CD4-positive, alpha-beta T cell treated with Interleukin-2 at 100 ng/mL for 4 hours (primary cell): ENCODE measurements at regions not wholly inside any gene's neighbourhood (a gene's known extent, or its start where the extent isn't known, plus 50 kb on each side); places are given as distances from the start of the nearest gene placed in this dataset.
"Not testable (repeated sequence)": the region's sequence is repeated elsewhere in the genome, so short reads cannot be mapped to it uniquely, and the experiment has no call there.

ENCODE experiments used
- DNase-seq: peaks from one replicate; pipeline ENCODE4 v3.0.0-alpha.2; 2020; ENCODE audit warnings: low spot score

DNA sequence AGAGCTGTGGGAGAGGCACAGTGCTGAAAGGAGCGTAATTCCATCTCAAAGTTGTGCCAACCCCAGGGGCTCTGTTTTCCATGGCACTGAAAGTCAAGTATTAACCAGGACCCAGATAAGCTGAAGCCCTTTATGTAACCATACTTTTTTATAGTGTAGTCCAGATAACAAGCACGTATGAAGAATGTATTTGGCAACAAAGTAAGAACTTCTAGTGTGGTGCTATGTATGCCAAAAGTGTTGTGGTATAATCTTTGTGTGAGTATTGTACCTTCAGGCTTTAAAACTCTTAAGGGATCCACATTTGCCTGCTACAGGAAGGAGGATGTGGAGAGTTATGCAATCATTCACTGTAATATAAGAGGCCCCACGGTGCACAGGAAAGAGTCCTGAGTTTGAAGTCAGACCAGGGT, 129.4 kb downstream of the IBTK start:
- no peak for DNase-seq

DNA sequence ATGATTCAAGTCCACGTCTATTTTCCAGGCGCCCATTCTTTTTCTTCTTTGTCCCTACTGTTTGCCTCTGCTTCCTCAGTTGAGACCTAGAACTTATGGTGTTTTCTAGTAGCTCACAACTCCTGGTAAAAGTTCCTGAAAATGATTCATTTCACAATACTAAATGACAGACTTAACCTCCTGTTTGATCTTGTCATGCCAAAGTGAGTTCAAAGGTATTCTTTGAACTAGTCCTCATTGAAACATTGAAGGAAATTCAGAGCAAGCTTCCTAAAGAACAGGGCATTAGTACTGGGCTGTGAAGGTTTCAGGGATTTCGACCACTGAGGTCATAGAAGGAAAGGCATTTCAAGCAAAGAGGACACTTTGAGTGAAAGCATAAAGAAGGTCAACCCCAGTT, 132.8 kb downstream of the IBTK start:
- no peak for DNase-seq

DNA sequence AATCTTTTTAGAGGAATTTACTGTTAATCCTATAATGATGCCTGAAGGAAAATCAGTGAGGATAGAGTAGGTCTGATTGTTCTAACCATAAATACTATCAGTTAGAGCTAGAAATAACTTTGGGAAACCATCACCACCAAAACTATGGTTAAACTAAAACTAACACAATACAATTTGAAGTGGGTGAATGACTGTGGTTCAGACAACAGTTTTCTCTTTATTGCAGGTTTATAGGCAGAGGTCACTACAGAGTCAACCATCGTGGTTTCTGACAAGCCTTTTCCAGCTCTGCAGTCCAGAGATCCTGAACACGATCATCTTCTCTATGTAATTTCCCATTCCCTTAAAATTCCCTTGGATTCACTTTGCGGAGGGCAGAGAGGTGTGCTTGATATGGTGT, 134.3 kb downstream of the IBTK start:
- no peak for DNase-seq

DNA sequence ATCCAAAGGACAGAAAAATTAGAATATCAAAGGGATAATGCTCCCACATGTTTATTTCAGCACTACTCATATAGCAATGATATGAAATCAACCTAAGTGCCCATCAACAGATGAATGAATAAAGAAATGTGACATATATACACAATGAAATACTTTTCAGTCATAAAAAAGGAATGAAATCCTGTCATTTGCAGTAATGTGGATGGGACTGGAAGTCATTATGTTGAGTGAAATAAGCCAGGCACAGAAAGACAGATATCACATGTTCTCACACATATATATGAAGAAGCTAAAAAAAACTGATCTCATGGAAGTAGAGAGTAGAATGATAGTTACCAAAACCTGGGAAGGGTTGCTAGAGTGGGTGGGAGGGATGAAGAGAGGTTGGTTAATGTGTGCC, 135.7 kb downstream of the IBTK start:
- no peak for DNase-seq

DNA sequence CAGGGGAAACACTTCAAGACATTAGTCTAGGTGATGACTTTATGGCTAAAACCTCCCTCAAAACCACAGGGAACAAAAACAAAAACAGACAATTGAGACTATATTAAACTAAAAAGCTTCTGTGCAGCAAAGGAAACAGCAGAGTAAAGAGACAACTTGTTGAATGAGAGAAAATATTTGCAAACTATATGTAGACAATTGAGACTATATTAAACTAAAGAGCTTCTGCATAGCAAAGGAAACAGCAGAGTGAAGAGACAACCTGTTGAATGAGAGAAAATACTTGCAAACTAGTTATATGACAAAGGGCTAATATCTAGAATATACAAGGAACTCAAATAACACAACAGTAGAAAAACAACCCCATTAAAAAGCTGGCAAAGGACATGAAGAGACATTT, 136.4 kb downstream of the IBTK start:
- DNase-seq = no peak

DNA sequence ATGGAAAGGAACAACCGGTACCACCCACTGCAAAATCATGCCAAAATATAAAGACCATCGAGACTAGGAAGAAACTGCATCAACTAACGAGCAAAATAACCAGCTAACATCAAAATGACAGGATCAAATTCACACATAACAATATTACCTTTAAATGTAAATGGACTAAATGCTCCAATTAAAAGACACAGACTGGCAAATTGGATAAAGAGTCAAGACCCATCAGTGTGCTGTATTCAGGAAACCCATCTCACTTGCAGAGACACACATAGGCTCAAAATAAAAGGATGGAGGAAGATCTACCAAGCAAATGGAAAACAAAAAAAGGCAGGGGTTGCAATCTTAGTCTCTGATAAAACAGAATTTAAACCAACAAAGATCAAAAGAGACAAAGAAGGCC, 144.4 kb downstream of the IBTK start:
- not testable (repeated sequence) for DNase-seq

DNA sequence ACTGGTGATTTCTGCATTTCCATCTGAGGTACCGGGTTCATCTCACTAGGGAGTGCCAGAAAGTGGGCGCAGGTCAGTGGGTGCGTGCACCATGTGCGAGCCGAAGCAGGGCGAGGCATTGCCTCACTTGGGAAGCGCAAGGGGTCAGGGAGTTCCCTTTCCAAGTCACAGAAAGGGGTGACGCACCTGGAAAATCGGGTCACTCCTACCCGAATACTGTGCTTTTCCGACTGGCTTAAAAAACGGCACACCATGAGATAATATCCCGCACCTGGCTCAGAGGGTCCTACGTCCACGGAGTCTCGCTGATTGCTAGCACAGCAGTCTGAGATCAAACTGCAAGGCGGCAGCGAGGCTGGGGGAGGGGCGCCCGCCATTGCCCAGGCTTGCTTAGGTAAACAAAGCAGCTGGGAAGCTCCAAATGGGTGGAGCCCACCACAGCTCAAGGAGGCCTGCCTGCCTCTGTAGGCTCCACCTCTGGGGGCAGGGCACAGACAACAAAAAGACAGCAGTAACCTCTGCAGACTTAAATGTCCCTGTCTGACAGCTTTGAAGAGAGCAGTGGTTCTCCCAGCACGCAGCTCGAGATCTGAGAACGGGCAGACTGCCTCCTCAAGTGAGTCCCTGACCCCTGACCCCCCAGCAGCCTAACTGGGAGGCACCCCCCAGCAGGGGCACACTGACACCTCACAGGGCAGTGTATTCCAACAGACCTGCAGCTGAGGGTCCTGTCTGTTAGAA, 146.0 kb downstream of the IBTK start:
- not testable (repeated sequence) for DNase-seq

DNA sequence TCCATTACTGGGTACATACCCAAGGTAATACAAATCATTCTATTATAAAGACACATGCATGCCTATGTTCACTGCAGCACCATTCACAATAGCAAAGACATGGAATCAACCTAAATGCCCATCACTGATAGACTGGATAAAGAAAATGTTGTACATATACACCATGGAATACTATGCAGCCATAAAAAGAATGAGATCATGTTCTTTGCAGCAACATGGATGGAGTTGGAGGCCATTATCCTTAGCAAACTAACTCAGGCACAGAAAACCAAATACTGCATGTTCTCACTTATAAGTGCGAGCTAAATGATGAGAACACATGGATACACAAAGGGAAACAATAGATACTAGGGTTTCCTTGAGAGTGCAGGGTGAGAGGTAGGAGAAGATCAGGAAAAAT, 146.8 kb downstream of the IBTK start:
- DNase-seq = not testable (repeated sequence)

DNA sequence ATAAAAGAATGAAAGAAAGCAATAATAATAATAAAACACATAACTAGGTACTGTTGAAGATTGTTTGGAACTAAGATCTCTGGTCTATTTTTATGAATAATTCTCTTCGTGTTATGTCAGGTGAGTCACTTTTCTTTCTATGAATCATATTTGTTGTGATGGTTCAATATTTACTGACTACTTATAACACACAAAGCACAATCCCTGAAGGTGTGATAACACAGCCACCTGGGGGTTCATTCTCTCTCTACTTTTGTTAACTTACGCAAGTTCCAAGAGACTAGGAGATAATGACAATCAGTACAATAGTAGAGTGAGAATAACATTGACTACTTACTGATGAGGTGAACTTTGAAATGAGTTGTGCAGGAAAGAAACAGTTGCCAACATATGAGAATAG, 149.9 kb downstream of the IBTK start:
- no peak for DNase-seq

DNA sequence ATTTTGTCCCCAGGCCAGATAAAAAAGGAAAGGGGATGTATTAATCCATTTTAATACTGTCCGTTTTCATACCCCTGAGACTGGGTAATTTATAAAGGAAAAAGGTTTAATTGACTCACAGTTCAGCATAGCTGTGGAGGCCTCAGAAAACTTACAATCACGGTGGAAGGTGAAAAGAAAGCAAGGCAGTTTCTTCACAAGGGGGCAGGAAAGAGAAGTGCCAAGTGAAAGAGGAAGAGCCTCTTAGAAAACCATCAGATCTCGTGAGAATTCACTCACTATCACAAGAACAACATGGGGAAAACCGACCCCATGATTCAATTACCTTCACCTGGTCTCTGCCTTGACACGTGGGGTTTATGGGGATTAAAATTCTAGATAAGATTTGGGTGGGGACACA, 152.5 kb downstream of the IBTK start:
- DNase-seq = no peak

DNA sequence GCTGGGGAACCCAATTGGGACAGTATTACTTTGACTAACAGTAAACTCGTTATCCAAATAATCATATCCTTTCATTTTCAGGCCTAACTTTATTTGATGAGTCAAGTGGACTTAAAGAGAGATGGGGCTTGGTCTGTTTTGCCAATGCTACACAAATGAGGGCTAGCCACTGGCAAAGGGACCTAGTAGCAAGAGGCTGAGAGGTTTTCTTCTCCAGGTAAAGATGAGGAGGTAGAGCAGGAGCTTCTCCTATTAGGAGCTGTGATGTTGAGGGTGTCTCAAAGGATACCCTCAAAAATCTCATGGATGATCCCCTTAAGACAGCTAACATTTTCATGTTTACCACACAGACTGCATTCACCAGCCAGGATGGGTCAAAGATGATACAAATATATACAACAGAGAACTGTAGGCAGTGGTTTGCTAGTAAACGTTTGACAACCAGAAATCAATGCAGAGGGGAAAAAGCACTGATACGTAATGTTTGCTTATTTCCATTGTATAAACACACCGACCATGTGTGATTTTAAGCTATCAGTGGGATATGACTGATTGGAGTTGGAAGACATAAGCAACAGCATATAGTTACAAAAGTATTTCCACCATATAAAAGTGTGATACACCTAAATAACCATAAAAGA, 153.3 kb downstream of the IBTK start:
- no peak for DNase-seq

DNA sequence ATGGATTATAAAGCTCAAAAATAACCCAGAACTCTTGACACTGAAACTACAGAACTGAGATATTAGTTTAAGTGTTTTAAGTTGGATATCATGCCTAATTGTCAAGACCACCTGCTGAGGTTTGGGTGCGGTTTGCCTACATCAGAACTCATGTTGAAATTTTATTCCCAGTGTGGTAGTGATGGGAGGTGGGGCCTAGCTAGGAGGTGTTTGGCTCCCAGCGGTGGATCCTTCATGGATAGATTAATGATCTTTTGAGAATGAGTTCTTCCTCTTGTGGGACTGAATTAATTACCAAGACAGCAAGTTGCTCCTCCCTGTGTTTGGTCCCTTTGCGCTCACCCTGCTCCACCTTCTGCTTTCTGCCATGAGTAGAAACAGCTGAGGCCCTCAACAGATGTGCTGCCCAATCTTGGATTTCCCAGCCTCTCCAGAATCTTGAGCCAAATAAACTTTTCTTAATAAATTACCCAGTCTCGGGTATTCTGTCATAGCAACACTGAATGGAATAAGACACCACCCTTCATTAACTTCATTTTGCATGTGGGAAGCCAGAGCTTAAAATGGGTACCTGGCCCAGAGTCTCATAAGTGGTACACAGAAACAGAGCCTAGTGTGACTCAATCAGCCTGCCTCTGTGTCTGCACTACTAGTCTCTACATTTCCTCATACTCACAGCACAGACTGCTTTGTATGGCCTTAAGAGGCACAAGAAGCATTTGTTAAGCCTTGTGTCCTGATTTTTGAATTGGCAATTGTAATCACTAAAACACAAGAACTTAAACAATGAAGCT, 158.4 kb downstream of the IBTK start:
- DNase-seq = no peak

DNA sequence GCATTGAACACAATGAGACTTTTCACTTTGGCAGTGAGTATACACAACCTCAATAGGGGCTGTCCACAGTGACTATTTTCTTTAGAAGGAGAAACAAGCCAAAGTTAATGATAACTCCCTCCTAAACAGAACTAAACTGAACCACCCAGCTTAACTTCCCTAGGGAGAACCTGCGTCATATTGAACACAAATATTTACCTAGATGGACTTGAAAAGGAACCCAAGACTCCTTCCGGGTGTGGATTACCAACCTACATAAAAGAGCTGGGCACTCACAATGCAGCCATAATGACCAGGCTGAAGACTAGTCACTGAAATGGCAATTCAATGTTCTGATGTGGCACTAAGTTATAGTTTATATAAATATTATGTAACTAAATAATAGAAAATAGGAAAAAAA, 160.6 kb downstream of the IBTK start:
- DNase-seq = no peak

DNA sequence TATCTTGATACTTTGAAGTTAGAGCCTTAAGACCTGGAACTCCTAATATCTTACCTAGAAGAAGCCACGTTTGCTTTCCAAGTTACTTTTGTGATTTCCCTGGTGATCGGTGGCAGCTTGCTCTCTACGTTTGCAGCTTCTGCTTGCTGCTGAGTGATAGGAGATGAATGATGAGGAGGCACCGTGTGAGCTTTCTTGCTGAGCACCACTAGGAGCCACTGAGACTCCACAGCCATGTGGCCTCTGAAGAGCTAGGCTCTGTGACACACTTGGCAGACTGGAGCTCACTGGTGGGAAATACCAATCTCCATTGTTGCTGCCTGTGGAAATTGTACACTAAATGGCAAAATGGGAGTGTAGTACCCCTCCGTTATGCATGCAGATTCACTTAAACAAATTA, 161.8 kb downstream of the IBTK start:
- no peak for DNase-seq

DNA sequence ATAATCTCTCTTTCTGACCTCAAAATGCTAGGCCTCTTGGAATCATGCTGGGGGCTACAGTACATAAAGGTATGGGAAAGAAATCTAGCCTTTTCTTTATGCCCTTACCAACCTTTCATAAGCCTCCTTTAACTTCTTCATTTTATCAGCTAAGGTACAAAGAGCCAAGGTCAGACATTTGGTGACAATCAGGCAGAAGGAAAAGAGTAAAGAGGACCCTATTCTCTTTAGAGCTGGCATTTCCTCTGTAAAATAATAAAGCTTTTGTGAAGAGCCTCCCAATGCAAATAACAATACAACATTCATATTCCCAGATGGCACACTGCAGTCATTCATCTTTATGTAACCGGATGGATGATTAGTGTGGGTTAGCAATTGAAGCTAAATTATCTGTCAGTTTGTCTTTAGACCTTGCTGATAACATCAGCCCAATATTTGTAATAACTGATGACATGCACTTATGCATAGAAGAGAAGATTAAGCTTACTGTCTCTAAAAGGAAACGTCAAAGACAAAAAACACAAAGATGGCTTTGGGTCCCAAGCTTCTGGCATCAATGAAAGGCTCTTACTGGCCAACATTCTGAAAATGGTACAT, 163.1 kb downstream of the IBTK start:
- DNase-seq = no peak

DNA sequence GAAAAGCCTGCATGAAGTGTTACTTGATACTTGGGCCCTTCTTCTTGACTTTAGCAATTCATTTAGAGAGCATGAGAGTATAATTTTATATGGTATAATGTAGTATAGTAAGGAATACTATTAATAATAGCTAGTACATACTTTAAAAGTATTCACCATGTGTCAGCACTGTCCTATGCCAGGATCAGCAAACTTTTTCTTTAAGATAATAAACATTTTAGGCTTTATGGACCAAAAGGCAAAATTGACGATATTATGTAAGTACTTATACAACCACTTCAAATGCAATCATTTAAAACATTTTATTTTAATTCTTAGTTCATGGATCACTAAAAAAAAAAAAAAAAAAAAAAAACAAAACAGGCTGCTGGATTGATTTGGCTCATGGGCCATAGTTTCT, 163.9 kb downstream of the IBTK start:
- no peak for DNase-seq

DNA sequence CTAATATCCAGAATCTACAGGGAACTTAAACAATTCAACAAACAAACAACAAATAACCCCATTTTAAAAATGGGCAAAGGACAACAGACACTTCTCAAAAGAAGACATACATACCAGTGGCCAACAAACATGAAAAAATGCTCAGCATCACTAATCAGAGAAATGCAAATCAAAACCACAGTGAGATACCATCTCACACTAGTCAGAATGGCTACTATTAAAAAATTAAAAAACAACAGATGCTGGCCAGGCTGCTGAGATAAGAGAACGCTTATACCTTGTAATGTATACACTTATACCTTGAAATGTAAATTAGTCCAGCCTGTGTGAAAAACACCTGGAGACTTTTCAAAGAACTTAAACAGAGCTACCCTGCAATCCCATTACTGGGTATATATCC, 166.8 kb downstream of the IBTK start:
- no peak for DNase-seq

DNA sequence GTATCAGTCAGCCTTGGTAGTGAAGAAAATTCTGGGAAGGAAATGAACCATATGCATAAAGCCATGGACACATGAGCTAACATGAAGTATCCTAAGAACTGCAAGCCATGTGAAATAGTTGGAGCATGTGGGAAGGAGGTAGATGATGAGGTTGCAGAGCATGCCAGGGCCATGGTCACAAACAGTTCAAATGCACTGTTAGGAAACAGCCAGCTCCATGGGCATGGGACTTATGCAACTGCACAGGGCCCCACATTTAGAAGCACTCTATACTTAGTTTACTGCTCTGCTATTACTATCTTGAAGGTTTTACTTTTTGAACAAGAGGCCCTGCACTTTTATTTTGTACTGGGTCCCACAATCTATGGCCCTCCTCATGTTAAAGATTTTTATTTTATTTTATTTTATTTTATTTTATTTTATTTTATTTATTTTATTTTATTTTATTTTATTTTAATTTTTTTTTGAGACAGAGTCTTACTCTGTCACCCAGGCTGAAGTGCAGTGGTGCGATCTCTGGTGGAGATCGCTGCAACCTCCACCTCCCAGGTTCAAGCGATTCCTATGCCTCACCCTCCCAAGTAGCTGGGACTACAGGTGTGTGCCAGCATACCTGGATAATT, 169.1 kb downstream of the IBTK start:
- DNase-seq = no peak

DNA sequence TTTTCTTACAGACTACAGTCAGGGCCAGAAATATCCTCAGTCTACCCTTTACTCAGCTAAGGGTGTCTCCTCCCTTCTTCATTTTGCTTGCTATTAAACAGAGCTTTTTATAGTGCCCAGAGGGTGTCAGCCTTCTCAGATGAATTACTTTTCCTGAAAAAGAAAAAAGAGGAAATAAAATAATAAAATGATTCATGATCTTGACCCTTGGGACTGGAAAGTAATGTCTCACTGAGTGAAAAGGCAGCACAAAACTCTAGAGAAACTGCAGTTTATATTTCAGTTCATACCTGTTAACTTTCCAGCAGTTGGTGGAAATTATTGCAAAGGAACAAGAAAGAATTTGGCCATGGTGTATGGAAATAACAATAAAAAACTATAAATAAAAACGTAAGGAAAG, 170.6 kb downstream of the IBTK start:
- no peak for DNase-seq

DNA sequence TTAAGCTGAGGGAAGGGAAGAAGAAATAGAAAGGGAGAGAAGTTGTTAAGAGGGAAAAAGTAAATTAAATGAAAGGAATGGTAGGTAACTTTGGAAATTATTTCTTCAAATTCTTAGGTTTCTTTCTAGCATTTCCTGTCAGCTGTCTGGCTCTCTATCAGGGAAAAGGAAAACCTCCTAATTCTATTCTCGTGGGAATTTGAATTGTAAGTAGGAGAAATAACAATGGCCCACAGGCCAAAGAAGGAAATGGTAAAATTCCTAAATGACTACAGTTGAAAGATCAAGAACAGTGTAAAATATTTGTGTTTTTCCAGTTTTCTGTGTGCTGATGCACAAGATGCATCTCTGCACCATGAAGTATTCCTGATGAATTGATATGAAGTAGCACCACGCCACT, 173.0 kb downstream of the IBTK start:
- no peak for DNase-seq

DNA sequence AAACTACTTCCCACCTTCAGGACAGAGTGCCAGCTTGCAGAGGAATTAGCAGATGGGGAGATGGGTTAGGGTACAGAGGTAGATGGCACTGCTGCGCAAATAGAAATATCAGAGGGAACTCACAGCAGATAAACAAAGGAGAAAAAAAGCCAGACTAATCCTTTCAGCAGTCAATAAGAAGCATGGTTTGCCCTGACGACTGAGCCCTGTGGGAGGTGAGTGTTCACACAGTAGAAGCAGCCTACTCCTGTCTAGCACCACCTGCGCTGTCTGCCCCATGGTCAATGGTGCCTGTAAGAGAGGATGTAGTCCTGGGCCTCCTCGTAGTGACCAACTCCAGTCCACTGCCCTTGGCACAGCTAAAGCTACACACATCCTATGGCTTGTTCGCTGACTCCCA, 174.1 kb downstream of the IBTK start:
- DNase-seq = no peak

DNA sequence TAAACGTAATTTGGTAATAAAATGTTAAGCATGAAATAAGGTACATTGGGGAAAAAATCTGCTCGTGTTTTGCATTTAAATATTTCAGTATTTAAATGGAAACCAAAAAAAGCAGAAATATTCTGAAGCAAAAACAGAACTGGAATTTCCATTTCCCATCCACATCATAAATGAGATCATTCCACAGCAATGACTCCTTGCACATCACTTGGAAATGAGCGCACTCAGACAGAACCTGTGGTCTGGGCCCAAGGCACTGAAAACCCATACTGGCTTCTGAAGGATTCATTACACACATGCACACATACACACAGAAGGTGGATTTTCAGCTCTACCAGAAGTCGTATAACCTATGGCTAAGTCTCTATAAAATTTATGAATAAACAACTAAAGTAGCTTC, 174.8 kb downstream of the IBTK start:
- no peak for DNase-seq
